ENCODE measurements at regions not wholly inside any gene's neighbourhood (a gene's known extent, or its start where the extent isn't known, plus 50 kb on each side); places are given as distances from the start of the nearest gene placed in this dataset.

GRCh38 chr6:118761645-118762044 lies 110.3 kb upstream of the CEP85L start:
- H3K4me3 ChIP-seq (replicated peaks in 1 of 3; ENCODE audit: low read depth in 2 of 3, low read length in 3 of 3) = peak overlapping the region in 1 of 3 experiments; percentile 3
- no CpG with 5 or more reads among the region's 1 CpG for WGBS (ENCODE audit: insufficient coverage)
- H3K4me2 ChIP-seq (replicated peaks; ENCODE audit: extremely low read depth, low read length, poor library complexity, severe bottlenecking) = peak overlapping the region; percentile 23
- H3K9me3 ChIP-seq (replicated peaks in 1 of 2; ENCODE audit: control insufficient read depth in 1 of 2, insufficient read depth in 1 of 2, low read length in 2 of 2) = no peaks in the 10 kb centered on the region
- H3K4me1 ChIP-seq (ENCODE audit: control insufficient read depth in 1 of 2, insufficient read depth in 2 of 2, low read length in 2 of 2) = peaks cover 89 to 98% of the 10 kb centered on the region in 2 donors
- no peaks in the 10 kb centered on the region for H3K79me2 ChIP-seq (ENCODE audit: insufficient read depth, low read length)
- Mint-ChIP-seq H3K9me3 (peaks cover 0 to 2% (median 0%) of the 10 kb centered on the region in 7 donors), H3K27me3 (ENCODE audit: low read depth in 3 of 3) (no peaks in the 10 kb centered on the region), H3K27ac (peak overlapping the region; percentile 77 to 93 (median 91)), H3K36me3 (peaks cover 2 to 4% of the 10 kb centered on the region in 2 donors), H3K4me1 (peaks cover 91% of the 10 kb centered on the region), H3K4me3 (peak overlapping the region in 1 of 2 donors; percentile 4)
- TF ChIP-seq CTCF (IDR thresholded peaks at IDR 0.05) = no peak
- no peaks in the 10 kb centered on the region for H3K27me3 ChIP-seq (ENCODE audit: control insufficient read depth in 2 of 2, insufficient read depth in 2 of 2, low read length in 2 of 2)
- DNase-seq = peak; percentile 41 to 73 (median 72)
- intact Hi-C loops (cut with micrococcal nuclease) = no loop called here
- no peaks in the 10 kb centered on the region for H4K20me1 ChIP-seq (ENCODE audit: insufficient read depth, low read length)
- no peak overlapping the region for H3K9ac ChIP-seq (ENCODE audit: insufficient read depth, low read length, poor library complexity, severe bottlenecking)
- H3K36me3 ChIP-seq (replicated peaks in 1 of 2; ENCODE audit: control insufficient read depth in 1 of 2, insufficient read depth in 2 of 2, low read length in 2 of 2) = no peaks in the 10 kb centered on the region
- peak overlapping the region; percentile 26 for H2AFZ ChIP-seq (ENCODE audit: insufficient read depth, low read depth, low read length, poor library complexity, severe bottlenecking)
- peak overlapping the region; percentile 76 to 85 for H3K27ac ChIP-seq (ENCODE audit: low read depth in 1 of 2, low read length in 2 of 2)

GRCh38 chr6:118758946-118759345 lies 107.6 kb upstream of the CEP85L start:
- Mint-ChIP-seq H3K36me3 (peaks cover 0 to 4% of the 10 kb centered on the region in 2 donors), H3K27ac (peak overlapping the region; percentile 76 to 94 (median 86)), H3K27me3 (ENCODE audit: low read depth in 3 of 3) (peaks cover 0 to 4% (median 3%) of the 10 kb centered on the region in 3 donors), H3K4me1 (peaks cover 75% of the 10 kb centered on the region), H3K4me3 (peak overlapping the region in 1 of 2 donors; percentile 64), H3K9me3 (peaks cover 0 to 2% (median 0%) of the 10 kb centered on the region in 7 donors)
- intact Hi-C loops (cut with micrococcal nuclease) = loop anchor here in 1 of 2 donors (5.0 kb wide), 1 partner anchor 52 kb away; no protein-coding TSS in a partner anchor
- H3K4me3 ChIP-seq (replicated peaks in 1 of 3; ENCODE audit: low read depth in 2 of 3, low read length in 3 of 3) = peak overlapping the region in 1 of 3 experiments; percentile 29
- H3K4me2 ChIP-seq (replicated peaks; ENCODE audit: extremely low read depth, low read length, poor library complexity, severe bottlenecking) = peak overlapping the region; percentile 57
- H3K36me3 ChIP-seq (replicated peaks in 1 of 2; ENCODE audit: control insufficient read depth in 1 of 2, insufficient read depth in 2 of 2, low read length in 2 of 2) = no peaks in the 10 kb centered on the region
- H2AFZ ChIP-seq (ENCODE audit: insufficient read depth, low read depth, low read length, poor library complexity, severe bottlenecking) = no peak overlapping the region
- no peak for TF ChIP-seq CTCF (IDR thresholded peaks at IDR 0.05)
- no peak for DNase-seq
- H3K27me3 ChIP-seq (ENCODE audit: control insufficient read depth in 2 of 2, insufficient read depth in 2 of 2, low read length in 2 of 2) = no peaks in the 10 kb centered on the region
- no peaks in the 10 kb centered on the region for H3K9me3 ChIP-seq (replicated peaks in 1 of 2; ENCODE audit: control insufficient read depth in 1 of 2, insufficient read depth in 1 of 2, low read length in 2 of 2)
- no peaks in the 10 kb centered on the region for H4K20me1 ChIP-seq (ENCODE audit: insufficient read depth, low read length)
- H3K9ac ChIP-seq (ENCODE audit: insufficient read depth, low read length, poor library complexity, severe bottlenecking) = no peak overlapping the region
- peak overlapping the region; percentile 68 to 69 for H3K27ac ChIP-seq (ENCODE audit: low read depth in 1 of 2, low read length in 2 of 2)
- peaks cover 70 to 80% of the 10 kb centered on the region in 2 donors for H3K4me1 ChIP-seq (ENCODE audit: control insufficient read depth in 1 of 2, insufficient read depth in 2 of 2, low read length in 2 of 2)
- H3K79me2 ChIP-seq (ENCODE audit: insufficient read depth, low read length) = no peaks in the 10 kb centered on the region

All from CD14-positive monocyte (primary cell).